GM20000 (cell line): ENCODE measurements at regions not wholly inside any gene's neighbourhood (a gene's known extent, or its start where the extent isn't known, plus 50 kb on each side); places are given as distances from the start of the nearest gene placed in this dataset.

Experiments used
- DNase-seq: peaks from one replicate; pipeline ENCODE4 v3.0.0; 2012; ENCODE audit warnings: low spot score
- CTCF ChIP-seq: IDR thresholded peaks from 2 replicates; pipeline ENCODE4 v1.5.1; 2012; ENCODE audit warnings: mild to moderate bottlenecking, control low read depth; ENCODE audit errors: extremely low read depth, missing control alignments

GRCh38 chr16:79267146-79267545 lies 333.4 kb downstream of the MAF start:
- TF ChIP-seq CTCF, result no peak
- DNase-seq, result no peak

GRCh38 chr16:79265701-79266100 lies 334.8 kb downstream of the MAF start:
- no peak for DNase-seq
- no peak for TF ChIP-seq CTCF

GRCh38 chr16:79265196-79265595 lies 335.3 kb downstream of the MAF start:
- no peak for DNase-seq
- no peak for TF ChIP-seq CTCF

- TF ChIP-seq CTCF, result no peak
- no peak for DNase-seq
Observed at GRCh38 chr16:79264237-79265109, 336.1 kb downstream of the MAF start.

- TF ChIP-seq CTCF, result no peak
- DNase-seq, result no peak
Observed at GRCh38 chr16:79263425-79263824, 337.1 kb downstream of the MAF start.
